ENCODE measurements at regions not wholly inside any gene's neighbourhood (a gene's known extent, or its start where the extent isn't known, plus 50 kb on each side); places are given as distances from the start of the nearest gene placed in this dataset.

DNA sequence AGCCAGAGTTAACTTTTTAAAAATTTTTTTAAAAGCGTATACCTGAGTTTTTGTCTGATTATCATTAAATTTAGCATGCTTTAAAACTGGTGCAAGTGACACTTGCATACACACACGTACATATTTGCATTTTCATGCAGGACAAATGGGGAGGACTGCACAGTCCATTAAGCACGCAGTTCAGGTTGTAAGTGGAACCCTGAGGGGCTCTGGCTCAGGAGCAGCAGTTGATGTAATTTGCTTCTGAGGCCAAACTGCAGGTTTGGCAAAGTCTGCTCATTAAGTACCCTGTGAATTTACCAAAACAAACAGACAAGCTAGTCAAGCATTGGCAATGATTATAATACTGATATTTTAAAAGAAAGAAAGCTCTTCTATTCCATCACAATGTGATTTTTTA is 215.8 kb upstream of the PFKP start:
- no peak for DNase-seq (ENCODE audit: low spot score)

DNA sequence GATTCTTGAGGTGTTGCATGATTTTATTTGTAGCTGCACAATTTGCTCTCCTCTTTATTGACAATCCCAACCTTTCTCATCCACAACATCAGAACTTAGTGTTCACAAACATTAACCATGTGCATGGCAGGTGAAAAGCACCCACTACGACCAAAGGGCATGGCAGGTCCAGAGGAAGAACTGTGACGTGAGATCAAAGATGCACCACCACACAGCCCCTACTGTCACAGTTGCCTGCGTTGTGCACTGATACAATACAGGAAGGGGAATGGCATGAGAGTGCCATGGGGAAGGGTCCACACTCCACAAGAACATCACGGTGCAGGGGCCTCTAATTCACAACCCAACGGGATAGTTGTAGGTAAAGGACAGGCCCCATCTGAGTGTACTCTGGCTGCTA is 217.1 kb upstream of the PFKP start:
- no peak for DNase-seq (ENCODE audit: low spot score)
- Histone ChIP-seq H3K4me3 (ENCODE audit: severe bottlenecking) (no peak overlapping the region), H3K36me3 (ENCODE audit: low read depth) (no peaks in the 10 kb centered on the region), H3K27ac (ENCODE audit: poor library complexity, severe bottlenecking) (no peak overlapping the region), H3K9me3 (ENCODE audit: severe bottlenecking) (no peaks in the 10 kb centered on the region), H3K4me1 (ENCODE audit: insufficient read depth, poor library complexity, severe bottlenecking) (no peaks in the 10 kb centered on the region), H3K27me3 (ENCODE audit: insufficient read depth, poor library complexity, severe bottlenecking) (peaks cover 31% of the 10 kb centered on the region)
- TF ChIP-seq, protein P1, sequence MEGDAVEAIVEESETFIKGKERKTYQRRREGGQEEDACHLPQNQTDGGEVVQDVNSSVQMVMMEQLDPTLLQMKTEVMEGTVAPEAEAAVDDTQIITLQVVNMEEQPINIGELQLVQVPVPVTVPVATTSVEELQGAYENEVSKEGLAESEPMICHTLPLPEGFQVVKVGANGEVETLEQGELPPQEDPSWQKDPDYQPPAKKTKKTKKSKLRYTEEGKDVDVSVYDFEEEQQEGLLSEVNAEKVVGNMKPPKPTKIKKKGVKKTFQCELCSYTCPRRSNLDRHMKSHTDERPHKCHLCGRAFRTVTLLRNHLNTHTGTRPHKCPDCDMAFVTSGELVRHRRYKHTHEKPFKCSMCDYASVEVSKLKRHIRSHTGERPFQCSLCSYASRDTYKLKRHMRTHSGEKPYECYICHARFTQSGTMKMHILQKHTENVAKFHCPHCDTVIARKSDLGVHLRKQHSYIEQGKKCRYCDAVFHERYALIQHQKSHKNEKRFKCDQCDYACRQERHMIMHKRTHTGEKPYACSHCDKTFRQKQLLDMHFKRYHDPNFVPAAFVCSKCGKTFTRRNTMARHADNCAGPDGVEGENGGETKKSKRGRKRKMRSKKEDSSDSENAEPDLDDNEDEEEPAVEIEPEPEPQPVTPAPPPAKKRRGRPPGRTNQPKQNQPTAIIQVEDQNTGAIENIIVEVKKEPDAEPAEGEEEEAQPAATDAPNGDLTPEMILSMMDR (IDR thresholded peaks at IDR 0.05; ENCODE audit: poor library complexity, severe bottlenecking) = no peak
- ATAC-seq (ENCODE audit: low read depth) = no peak

More for the DNA sequence above, 215.8 kb upstream of the PFKP start:
- no peaks in the 10 kb centered on the region for H3K4me1 ChIP-seq (ENCODE audit: insufficient read depth, poor library complexity, severe bottlenecking)
- H3K9me3 ChIP-seq (ENCODE audit: severe bottlenecking) = no peaks in the 10 kb centered on the region
- TF ChIP-seq, protein P1 (IDR thresholded peaks at IDR 0.05; ENCODE audit: poor library complexity, severe bottlenecking) = no peak
- ATAC-seq (ENCODE audit: low read depth) = no peak
- H3K4me3 ChIP-seq (ENCODE audit: severe bottlenecking) = no peak overlapping the region
- peaks cover 40% of the 10 kb centered on the region for H3K27me3 ChIP-seq (ENCODE audit: insufficient read depth, poor library complexity, severe bottlenecking)
- H3K36me3 ChIP-seq (ENCODE audit: low read depth) = no peaks in the 10 kb centered on the region
- H3K27ac ChIP-seq (ENCODE audit: poor library complexity, severe bottlenecking) = no peak overlapping the region

DNA sequence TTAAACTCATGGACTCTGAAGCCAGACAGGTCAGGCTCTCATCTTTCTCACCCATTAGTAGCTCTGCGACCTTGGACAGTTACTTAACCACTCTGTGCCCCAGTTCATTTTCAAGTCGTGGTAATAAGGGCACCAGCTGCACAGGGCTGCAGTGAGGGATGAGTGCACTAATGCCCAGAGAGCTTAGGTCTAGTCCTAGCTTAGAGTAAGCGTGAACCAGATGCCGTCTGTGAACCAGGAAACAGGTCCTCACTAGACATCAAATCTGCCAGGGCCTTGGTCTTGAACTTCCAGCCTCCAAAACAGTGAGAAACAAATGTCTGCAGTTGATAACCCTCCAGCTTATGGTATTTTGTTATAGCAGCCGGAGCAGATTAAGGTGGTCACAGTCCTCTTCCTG is 222.4 kb upstream of the PFKP start:
- TF ChIP-seq, protein P1 (IDR thresholded peaks at IDR 0.05; ENCODE audit: poor library complexity, severe bottlenecking) = no peak
- no peak for DNase-seq (ENCODE audit: low spot score)
- H3K4me1 ChIP-seq (ENCODE audit: insufficient read depth, poor library complexity, severe bottlenecking) = no peaks in the 10 kb centered on the region
- no peak overlapping the region for H3K27ac ChIP-seq (ENCODE audit: poor library complexity, severe bottlenecking)
- no peaks in the 10 kb centered on the region for H3K9me3 ChIP-seq (ENCODE audit: severe bottlenecking)
- no peak overlapping the region for H3K4me3 ChIP-seq (ENCODE audit: severe bottlenecking)
- no peaks in the 10 kb centered on the region for H3K27me3 ChIP-seq (ENCODE audit: insufficient read depth, poor library complexity, severe bottlenecking)
- no peaks in the 10 kb centered on the region for H3K36me3 ChIP-seq (ENCODE audit: low read depth)
- ATAC-seq (ENCODE audit: low read depth) = no peak

DNA sequence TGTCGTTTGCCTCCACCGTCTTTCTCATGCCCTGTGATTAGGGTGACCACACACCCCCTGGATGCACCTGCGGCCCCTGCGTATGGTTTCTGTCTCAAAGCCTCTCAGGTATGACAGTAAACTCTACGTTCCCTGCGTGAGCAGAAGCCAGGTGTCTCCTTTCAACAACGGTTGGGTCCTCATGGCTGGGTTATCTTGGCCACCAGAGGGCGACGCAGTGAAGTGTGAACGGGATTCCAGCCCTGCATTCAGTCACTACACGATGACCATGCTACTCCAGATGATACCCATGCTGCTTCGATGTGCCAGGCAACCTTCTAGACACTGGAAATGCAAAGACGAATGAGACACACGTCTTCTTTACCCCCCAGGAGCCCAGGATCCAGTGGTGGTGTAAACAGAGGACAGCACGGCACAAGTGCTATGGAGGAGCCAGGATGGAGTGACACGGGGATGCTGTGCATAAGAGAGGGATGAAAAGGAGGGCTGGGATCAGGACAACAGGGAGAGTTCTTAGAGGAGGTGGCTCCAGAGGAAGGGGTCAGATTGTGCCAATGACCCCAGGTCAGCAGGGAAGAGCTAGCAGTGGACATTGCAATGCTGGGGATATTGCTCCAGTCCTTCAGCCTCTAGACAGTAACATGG is 228.1 kb upstream of the PFKP start:
- no peak for DNase-seq (ENCODE audit: low spot score)
- TF ChIP-seq, protein P1 (IDR thresholded peaks at IDR 0.05; ENCODE audit: poor library complexity, severe bottlenecking) = peak; percentile 68

DNA sequence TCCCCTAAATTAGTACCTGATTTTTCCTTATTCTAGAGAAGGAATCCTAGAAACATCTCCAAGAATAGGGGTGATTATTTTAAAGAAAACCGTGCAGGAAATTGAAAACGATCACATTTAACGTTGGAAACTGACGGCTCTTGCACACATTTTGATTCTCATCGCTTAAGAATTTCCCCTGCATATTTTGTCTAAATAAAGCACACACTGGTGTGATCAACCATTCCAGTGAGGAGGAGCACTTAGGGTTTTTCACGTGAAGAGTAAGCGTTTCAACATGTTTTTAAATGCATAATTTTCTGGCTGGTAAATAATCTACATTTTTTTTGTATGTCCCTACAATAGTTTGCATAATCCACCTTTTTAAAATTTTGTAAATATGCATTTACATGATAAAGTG is 229.7 kb upstream of the PFKP start:
- Histone ChIP-seq H3K9me3 (ENCODE audit: severe bottlenecking) (no peaks in the 10 kb centered on the region), H3K4me3 (ENCODE audit: severe bottlenecking) (no peak overlapping the region), H3K36me3 (ENCODE audit: low read depth) (no peaks in the 10 kb centered on the region), H3K4me1 (ENCODE audit: insufficient read depth, poor library complexity, severe bottlenecking) (no peaks in the 10 kb centered on the region), H3K27ac (ENCODE audit: poor library complexity, severe bottlenecking) (no peak overlapping the region), H3K27me3 (ENCODE audit: insufficient read depth, poor library complexity, severe bottlenecking) (peaks cover 3% of the 10 kb centered on the region)
- no peak for DNase-seq (ENCODE audit: low spot score)
- TF ChIP-seq, protein P1 (IDR thresholded peaks at IDR 0.05; ENCODE audit: poor library complexity, severe bottlenecking) = no peak
- no peak for ATAC-seq (ENCODE audit: low read depth)

More for the DNA sequence above, 228.1 kb upstream of the PFKP start:
- ATAC-seq (ENCODE audit: low read depth) = peak; percentile 58; the same call in 2 of the 3 replicates
- Histone ChIP-seq H3K4me1 (ENCODE audit: insufficient read depth, poor library complexity, severe bottlenecking) (no peaks in the 10 kb centered on the region), H3K9me3 (ENCODE audit: severe bottlenecking) (no peaks in the 10 kb centered on the region), H3K27me3 (ENCODE audit: insufficient read depth, poor library complexity, severe bottlenecking) (peaks cover 2% of the 10 kb centered on the region), H3K4me3 (ENCODE audit: severe bottlenecking) (no peak overlapping the region), H3K27ac (ENCODE audit: poor library complexity, severe bottlenecking) (no peak overlapping the region), H3K36me3 (ENCODE audit: low read depth) (no peaks in the 10 kb centered on the region)

Measured in RWPE2 (cell line).